ENCODE measurements at regions not wholly inside any gene's neighbourhood (a gene's known extent, or its start where the extent isn't known, plus 50 kb on each side); places are given as distances from the start of the nearest gene placed in this dataset.

DNA sequence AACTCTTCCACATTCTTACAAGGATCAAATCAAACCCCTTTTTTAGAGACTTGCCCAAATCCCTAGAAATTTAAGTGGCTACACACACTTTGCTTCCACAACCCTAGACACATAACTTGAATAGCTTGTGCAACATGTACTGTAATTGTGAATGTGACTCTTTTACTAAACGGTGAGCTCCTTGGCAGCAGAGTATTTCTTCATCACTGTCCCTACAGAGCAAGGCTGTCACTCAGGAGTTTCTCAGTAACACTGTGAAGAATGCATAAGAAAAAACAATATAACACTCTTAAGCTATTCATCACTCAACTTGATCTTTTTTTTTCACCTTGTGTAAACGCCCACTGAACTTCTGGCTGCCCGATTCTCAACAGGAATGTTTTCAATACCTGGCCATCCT lies 53.8 kb upstream of the ADAMTS18 start:
- ChIA-PET CTCF (interaction anchor here (1.2 kb wide), 1 partner anchor 14 kb away, joined by 4 read pairs; no protein-coding TSS in a partner anchor), POLR2A (no interaction called here)
- DNase-seq (ENCODE audit: extremely low spot score): no peak
- TF ChIP-seq, protein P1, sequence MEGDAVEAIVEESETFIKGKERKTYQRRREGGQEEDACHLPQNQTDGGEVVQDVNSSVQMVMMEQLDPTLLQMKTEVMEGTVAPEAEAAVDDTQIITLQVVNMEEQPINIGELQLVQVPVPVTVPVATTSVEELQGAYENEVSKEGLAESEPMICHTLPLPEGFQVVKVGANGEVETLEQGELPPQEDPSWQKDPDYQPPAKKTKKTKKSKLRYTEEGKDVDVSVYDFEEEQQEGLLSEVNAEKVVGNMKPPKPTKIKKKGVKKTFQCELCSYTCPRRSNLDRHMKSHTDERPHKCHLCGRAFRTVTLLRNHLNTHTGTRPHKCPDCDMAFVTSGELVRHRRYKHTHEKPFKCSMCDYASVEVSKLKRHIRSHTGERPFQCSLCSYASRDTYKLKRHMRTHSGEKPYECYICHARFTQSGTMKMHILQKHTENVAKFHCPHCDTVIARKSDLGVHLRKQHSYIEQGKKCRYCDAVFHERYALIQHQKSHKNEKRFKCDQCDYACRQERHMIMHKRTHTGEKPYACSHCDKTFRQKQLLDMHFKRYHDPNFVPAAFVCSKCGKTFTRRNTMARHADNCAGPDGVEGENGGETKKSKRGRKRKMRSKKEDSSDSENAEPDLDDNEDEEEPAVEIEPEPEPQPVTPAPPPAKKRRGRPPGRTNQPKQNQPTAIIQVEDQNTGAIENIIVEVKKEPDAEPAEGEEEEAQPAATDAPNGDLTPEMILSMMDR (IDR thresholded peaks at IDR 0.05; ENCODE audit: control extremely low read depth, extremely low read depth, low read depth, missing control alignments): no peak

DNA sequence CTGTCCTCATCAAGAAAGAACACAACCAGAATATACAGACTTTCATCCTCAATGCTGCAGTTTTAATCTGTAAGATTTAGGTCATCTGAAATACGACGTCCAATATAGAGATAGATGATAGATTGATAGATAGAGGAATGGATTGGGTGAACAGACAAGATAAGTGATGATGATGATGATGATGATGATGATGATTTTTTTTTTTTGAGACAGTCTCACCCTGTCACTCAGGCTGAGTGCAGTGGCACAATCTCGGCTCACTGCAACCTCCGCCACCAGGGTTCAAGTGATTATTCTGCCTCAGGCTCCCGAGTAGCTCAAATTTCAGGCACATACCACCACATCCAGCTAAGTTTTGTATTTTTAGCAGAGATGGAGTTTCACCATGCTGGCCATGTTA lies 56.3 kb upstream of the ADAMTS18 start:
- TF ChIP-seq, protein P1 (IDR thresholded peaks at IDR 0.05; ENCODE audit: control extremely low read depth, extremely low read depth, low read depth, missing control alignments): no peak
- ChIA-PET CTCF (no interaction called here), POLR2A (no interaction called here)
- no peak for DNase-seq (ENCODE audit: extremely low spot score)

DNA sequence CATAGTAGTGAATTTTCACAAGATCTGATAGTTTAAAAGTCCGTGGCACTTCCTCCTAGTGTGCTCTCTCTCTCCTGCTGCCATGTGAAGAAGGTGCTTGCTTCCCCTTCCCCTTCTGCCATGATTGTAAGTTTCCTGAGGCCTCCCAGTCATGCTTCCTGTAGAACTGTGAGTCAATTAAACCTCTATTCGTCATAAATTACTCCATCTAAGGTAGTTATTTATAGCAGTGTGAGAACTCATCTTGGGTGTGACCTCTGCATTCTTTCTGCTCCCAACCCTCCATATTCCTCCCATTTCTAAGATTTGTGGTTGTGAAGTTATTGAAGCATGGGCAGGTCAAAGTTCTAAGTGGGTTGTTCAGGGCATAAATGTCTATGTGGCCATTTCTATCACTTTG lies 62.1 kb upstream of the ADAMTS18 start:
- ChIA-PET CTCF (no interaction called here), POLR2A (no interaction called here)
- TF ChIP-seq, protein P1 (IDR thresholded peaks at IDR 0.05; ENCODE audit: control extremely low read depth, extremely low read depth, low read depth, missing control alignments): no peak
- DNase-seq (ENCODE audit: extremely low spot score): no peak

DNA sequence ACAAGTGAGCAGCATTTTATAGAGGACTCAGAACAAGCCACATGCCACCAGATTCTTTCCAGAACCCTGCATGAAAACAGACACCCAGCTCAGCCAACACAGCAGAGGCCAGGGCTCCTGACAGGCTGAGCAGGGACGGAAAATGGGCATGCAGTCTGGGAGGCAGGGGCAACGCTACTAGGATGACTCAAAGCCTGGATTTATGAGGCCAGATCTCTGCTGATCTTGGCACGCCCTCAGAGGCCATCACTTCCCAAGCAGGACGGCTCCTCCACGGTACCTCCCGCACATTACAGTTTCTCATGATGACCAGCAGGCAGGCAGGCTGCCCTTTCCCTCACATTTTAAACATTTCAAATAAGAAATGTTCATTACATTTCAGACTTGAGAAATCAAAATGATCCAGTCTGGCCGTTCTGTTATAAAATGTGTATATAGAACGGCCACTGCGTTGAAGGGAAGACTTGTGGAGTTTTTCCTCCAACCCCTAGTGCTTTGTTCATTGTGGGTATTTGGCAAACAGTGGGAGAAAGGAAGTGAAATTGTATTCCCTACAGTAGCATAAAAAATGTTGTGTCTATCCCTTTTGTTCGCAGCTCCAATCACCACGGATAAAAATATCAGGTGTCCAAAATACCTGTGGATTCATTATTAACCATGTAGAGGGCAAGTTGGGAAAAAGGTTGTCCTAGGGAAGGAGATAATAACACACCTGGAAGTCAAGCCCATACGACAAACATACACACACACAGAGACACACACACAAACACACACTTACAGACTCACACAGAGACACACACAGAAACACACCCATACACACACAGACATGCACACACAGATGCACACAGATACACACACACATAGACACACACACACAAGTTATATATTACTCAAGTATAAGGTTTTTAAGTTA lies 64.8 kb upstream of the ADAMTS18 start:
- no peak for DNase-seq (ENCODE audit: extremely low spot score)
- TF ChIP-seq, protein P1 (IDR thresholded peaks at IDR 0.05; ENCODE audit: control extremely low read depth, extremely low read depth, low read depth, missing control alignments): no peak
- POLR2A ChIA-PET: no interaction called here
- CTCF ChIA-PET: interaction anchor here (1.5 kb wide), 1 partner anchor 55 kb away, joined by 3 read pairs; no protein-coding TSS in a partner anchor

DNA sequence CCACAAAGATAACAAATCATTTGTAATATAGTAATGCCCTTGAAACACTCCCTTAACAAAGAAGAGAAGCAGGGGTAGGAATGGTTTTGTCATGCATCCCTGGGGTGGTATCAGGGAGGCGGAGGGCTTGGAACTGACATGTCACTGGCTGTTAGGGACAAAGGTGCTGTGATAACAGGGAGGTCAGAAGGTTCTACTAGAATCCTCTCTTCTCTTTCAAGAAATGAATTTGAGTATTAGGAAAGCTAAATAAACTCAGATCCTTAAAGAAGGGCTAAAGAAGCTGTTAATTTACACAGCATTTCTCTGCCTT lies 65.4 kb upstream of the ADAMTS18 start:
- CTCF ChIA-PET: interaction anchor here (1.5 kb wide), 1 partner anchor 55 kb away, joined by 3 read pairs; no protein-coding TSS in a partner anchor
- POLR2A ChIA-PET: no interaction called here
- no peak for DNase-seq (ENCODE audit: extremely low spot score)
- TF ChIP-seq, protein P1 (IDR thresholded peaks at IDR 0.05; ENCODE audit: control extremely low read depth, extremely low read depth, low read depth, missing control alignments): no peak

DNA sequence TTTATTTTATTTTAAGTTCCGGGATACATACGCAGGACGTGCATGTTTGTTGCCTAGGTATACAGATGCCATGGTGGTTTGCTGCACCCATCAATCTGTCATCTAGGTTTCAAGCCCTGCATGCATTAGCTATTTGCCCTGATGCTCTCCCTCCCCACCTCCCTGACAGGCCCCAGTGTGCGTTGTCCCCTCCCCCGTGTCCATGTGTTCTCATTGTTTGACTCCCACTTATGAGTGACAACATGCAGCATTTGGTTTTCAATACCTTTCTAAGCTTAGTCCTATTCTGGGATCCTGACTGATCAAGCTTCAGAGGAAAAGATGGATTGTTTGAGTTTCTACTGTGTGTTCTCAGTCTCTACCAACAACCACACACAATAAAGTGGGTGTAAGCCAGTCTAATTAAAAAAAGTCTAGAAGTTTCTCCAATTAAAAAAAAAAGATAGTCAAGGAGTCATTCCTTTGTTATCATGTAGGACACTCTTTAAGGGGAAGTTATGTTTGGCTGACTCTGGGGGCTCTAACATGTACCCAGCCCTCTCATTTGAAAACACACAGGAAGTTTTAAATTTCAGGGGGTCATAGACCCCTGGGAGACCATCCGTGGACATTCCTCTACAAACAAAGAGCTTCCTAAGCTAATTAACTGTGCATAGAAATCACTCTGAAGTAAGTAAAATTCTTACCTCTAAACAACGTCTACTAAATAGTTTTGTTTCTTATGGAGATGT lies 66.3 kb upstream of the ADAMTS18 start:
- DNase-seq (ENCODE audit: extremely low spot score): no peak
- TF ChIP-seq, protein P1 (IDR thresholded peaks at IDR 0.05; ENCODE audit: control extremely low read depth, extremely low read depth, low read depth, missing control alignments): no peak
- ChIA-PET POLR2A (no interaction called here), CTCF (interaction anchor here (1.5 to 1.6 kb wide), 3 partner anchors 7 to 54 kb away, joined by 3 to 4 read pairs (median 4); no protein-coding TSS in a partner anchor)
